SH-SY5Y (cell line): ENCODE measurements at regions not wholly inside any gene's neighbourhood (a gene's known extent, or its start where the extent isn't known, plus 50 kb on each side); places are given as distances from the start of the nearest gene placed in this dataset.

ENCODE experiments used
- GATA2 ChIP-seq: IDR thresholded peaks from 2 replicates; pipeline ENCODE4 v1.6.1; 2011; ENCODE audit warnings: mild to moderate bottlenecking, low read depth, low read length
- GATA3 ChIP-seq: IDR thresholded peaks from 2 replicates; pipeline ENCODE4 v1.6.1; 2011; ENCODE audit warnings: low read depth, mild to moderate bottlenecking, low read length, moderate library complexity

DNA sequence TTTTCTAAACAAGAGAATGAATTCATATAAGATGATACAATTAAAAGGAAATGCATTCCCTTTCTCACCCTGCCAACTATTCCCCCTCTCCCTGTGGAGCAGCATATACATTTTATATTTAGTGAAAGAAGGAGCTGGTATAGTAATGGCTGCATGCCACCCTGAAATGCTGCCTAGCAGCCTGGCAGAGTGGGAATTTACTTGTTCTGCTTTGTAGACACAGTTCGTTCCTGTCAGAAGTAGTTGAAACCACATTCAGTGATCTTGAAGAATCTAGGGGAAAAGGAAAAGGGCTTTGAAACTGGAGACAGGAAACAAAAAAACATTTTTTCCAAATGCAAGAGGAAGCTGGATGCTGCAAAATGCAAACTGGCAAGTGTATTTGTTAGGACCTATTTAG, 176.0 kb upstream of the PLEKHA5 start:
- TF ChIP-seq GATA2 (no peak), GATA3 (no peak)
